HG03139 (cell line): ENCODE measurements at regions not wholly inside any gene's neighbourhood (a gene's known extent, or its start where the extent isn't known, plus 50 kb on each side); places are given as distances from the start of the nearest gene placed in this dataset.
"Not testable (repeated sequence)": the region's sequence is repeated elsewhere in the genome, so short reads cannot be mapped to it uniquely, and the experiment has no call there.

ENCODE experiments used
- ATAC-seq: cut with Tn5 transposase; IDR thresholded peaks from one replicate; pipeline ENCODE4 v1.9.1; 2021; ENCODE audit not compliant: unreplicated experiment

DNA sequence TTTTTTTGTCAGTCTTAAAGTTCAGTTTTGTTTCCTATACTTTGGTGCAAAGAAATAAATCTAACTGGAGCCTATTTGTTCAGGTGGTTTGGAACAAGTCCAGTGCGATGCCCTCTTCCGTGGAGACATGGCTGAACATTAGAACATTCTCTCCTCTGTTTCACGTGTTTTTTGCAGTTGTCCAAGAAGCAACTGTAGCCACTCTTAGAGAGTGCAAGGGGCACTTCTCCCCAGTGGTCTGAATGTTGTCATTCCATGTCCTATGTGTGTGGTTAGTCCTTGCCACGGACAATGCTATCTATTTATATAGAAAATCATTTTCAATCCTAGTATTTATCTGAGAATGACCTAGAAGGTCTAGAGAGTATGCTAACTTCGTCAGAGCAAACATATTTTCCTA is 1232.5 kb upstream of the SEL1L start:
- no peak for ATAC-seq

- no peak for ATAC-seq
Measured at GRCh38 chr14:82766996-82767395, 1233.3 kb upstream of the SEL1L start.

GRCh38 chr14:82776958-82777357 is 1243.3 kb upstream of the SEL1L start:
- no peak for ATAC-seq

- ATAC-seq, result no peak
Measured at GRCh38 chr14:82778008-82778590, 1244.4 kb upstream of the SEL1L start.

GRCh38 chr14:82778601-82779000 is 1244.9 kb upstream of the SEL1L start:
- no peak for ATAC-seq

GRCh38 chr14:82779301-82779700 is 1245.6 kb upstream of the SEL1L start:
- no peak for ATAC-seq

DNA sequence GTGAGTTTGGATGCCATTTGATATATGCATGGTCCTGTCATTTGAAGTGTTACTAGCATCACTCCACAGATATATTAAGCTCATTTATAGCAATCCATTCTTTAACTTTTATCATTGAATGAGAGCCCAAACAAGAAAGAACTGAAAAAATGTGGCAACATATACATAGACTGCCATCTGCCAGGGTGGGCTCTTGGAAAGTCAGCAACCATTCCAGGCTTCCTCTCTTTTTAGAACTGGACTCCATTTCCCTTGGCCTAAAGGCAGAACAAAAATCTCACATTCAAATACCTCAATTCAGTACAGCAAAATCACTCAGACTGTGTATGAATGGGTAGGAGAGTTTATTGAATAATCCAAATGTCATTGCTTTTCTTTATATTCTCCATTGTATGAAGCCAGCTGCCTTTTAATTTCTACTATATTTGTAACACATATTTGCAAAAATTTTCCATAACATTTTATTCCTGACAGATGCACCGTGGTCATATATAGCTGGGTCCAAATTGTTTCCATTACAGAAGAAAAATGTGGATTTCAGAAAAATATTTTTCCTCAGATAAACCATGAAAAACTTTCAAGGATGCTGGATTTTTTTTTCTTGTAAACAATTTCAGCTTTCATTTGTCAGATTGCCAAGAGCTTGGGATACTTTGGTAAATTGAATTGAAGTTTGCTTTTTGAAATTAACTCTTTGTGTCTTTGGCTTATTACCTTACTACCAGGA is 1252.3 kb upstream of the SEL1L start:
- ATAC-seq, result no peak

DNA sequence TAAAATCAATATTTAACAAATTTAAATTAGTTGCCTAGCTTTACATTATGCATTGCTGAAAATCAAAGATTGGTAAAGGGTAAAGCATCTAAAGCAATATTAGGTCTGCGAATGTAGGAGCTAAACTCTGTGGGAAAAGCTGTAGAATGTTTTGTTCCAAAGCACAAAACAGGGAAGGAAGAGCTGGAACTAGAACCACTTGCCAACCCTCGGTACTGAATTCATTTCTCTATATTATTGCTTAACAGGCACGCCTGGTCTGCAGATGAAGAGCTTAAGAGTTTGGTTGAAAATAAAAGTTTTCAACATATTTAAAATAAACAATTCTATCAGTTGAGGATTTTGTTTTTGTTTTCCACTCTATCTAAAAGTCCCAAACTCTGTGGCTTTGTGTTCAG is 1252.8 kb upstream of the SEL1L start:
- ATAC-seq, result no peak

DNA sequence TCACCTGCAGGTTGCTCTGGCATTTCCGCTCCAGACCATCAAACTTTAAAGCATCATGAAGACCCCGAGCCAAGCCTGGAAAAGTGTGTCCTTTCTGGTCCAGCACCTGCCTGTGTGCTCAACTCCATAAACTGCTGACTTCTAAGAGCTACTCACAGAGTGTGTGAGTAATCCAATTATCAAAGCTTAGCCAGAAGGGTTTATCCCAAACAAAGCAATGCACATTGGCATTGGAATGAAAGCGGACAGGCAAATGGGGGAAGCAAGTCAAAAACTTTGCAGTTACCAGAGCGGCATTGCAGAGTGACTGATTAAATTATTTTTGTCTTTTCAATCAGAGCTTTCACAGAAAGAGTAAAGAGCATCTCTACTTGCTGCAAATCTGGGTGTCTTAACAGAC is 1262.4 kb upstream of the SEL1L start:
- ATAC-seq, result no peak

DNA sequence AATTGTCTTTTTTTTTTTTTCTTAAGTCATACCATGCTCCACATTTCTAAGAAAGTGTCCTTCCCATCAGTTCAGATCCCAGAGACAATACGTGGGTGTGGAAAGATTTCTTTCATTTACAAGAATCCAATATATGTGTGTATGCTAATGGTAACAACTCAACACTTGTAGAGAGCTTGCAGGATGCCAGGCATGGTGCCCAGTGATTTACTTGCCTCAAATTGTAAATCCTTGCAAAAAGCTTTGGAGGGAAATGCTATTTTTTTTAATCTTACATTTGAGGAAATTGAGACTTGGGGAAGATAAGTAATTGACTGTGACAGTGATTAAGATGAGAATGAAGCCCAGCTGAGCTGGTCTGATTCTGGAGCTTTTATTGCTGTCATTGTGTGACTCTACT is 1264.6 kb upstream of the SEL1L start:
- no peak for ATAC-seq

- no peak for ATAC-seq
Measured at GRCh38 chr14:82805892-82806825, 1272.5 kb upstream of the SEL1L start.

GRCh38 chr14:82811246-82811645 is 1277.6 kb upstream of the SEL1L start:
- no peak for ATAC-seq

GRCh38 chr14:82814339-82814738 is 1280.7 kb upstream of the SEL1L start:
- not testable (repeated sequence) for ATAC-seq

DNA sequence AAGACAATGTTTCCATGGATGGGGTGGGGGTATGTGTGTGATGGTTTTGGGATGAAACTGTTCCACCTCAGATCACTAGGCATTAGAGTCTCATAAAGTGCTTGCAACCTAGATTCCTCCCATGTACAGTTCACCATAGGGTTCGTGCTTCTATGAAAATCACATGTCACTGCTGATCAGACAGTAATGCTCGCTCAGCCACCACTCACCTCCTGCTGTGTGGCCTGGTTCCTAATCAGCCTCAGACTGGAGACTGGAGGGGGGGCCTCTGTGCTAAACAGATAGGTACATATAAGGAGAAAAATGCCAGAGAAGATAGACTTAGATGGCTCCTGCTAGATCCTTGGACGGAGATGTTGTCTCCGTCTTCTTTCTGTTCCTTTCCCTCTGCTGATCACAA is 1296.9 kb upstream of the SEL1L start:
- ATAC-seq, result no peak

- no peak for ATAC-seq
Measured at GRCh38 chr14:82836256-82836950, 1302.8 kb upstream of the SEL1L start.

DNA sequence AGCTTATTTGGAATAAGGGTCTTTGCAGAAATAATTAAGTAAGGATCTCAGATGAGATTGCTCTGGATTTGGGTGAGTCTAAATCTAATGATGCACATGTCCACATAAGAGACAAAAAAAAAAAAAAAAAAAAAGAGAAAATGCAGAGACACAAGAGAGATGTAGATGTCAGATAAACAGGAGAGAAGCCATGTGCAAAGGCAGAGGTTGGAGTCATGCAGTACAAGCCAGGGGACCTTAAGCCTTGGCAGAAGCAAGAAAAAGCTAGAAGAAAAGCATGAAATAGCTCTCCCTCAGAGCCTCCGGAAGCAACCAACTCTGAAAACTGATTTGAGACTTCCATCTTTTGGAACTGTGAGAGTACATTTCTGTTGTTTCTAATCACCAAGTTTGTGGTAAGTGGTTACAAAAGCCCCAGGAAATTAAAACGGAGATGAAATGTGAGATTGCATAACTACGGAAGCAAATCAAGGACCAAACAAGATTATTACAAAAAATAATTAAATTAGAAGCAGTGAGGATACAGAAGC is 1304.0 kb upstream of the SEL1L start:
- ATAC-seq, result no peak

DNA sequence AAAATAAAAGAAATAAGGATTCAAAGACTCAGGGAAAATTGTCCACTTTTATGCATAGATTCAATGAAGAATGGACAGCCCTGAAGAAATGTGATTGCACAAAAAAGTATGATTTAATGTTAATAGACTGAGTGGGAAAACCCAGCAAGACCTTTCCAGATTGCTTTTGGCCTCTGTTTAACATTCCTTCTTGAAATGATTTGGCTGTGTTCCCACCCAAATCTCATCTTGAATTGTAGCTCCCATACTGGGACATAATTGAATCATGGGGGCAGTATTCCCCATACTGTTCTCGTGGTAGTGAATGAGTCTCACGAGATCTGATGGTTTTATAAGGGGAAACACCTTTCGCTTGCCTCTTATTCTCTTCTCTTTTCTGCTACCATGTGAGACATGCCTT is 1316.9 kb upstream of the SEL1L start:
- no peak for ATAC-seq

DNA sequence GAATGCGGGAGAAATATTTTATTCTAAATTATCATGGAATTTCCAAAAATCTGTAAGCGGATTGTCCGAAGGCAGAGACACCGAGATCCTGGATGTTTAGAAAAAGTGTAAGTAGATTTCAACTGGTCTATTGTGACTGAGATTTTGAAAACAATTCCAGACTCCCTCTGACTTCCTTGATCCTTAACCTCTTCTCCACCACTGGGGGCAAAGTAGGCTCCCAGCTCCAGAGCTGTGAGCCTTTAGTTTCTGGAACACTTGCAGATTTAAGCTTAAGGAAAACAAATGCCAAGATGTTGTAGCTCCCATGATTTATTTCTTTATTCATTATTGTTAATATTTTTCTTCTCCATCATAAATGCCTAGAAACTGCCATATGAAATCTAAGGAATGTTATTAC is 1320.5 kb upstream of the SEL1L start:
- no peak for ATAC-seq

DNA sequence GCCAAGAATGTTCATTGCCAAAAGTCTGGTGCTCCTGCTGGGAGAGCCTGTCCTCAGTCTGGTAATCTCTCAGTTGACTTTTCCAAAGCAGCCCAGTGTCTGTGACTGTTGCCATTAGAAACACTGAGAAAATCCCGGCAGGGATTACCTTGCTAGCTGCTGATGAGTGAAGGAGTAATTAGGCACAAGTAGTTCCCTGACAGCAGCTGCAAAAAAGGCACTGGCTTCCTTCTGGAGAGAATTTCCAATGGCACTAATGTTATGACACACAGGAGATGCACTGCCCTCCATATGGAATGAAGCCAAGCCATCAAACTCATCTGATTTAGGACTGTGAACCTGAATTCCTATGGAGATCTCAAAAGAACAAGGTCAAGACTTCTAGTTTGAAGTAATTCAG is 1321.2 kb upstream of the SEL1L start:
- no peak for ATAC-seq

- no peak for ATAC-seq
Measured at GRCh38 chr14:82855912-82856391, 1322.3 kb upstream of the SEL1L start.

- ATAC-seq, result no peak
Measured at GRCh38 chr14:82861313-82861712, 1327.7 kb upstream of the SEL1L start.
